ENCODE measurements at regions not wholly inside any gene's neighbourhood (a gene's known extent, or its start where the extent isn't known, plus 50 kb on each side); places are given as distances from the start of the nearest gene placed in this dataset.

GRCh38 chr4:33085709-33086108 is 2365.5 kb downstream of the PCDH7 start:
- Histone ChIP-seq H3K9me3 (ENCODE audit: control insufficient read depth, low read length) (no peaks in the 10 kb centered on the region), H3K79me1 (replicated peaks; ENCODE audit: low read length, poor library complexity, severe bottlenecking) (no peaks in the 10 kb centered on the region), H2BK120ac (ENCODE audit: low read depth, low read length) (no peak overlapping the region), H3K4me3 (ENCODE audit: insufficient read depth in 1 of 2, low read depth in 1 of 2, low read length in 2 of 2) (no peak overlapping the region), H3K4ac (ENCODE audit: low read depth in 1 of 2, low read length in 2 of 2) (no peak overlapping the region), H3K4me2 (ENCODE audit: low read length, poor library complexity, severe bottlenecking) (no peak overlapping the region), H3K27me3 (ENCODE audit: control insufficient read depth in 1 of 2, insufficient read depth in 1 of 2, low read length in 2 of 2) (no peaks in the 10 kb centered on the region), H2AFZ (ENCODE audit: low read depth, low read length) (no peak overlapping the region), H4K91ac (ENCODE audit: low read length) (no peak overlapping the region), H3K4me1 (ENCODE audit: control insufficient read depth, insufficient read depth, low read depth, low read length) (peaks cover 1% of the 10 kb centered on the region), H2BK15ac (ENCODE audit: low read depth, poor library complexity, severe bottlenecking) (no peak overlapping the region), H3K9ac (ENCODE audit: low read length) (no peak overlapping the region), H3K18ac (ENCODE audit: low read depth in 1 of 2, low read length in 2 of 2) (no peak overlapping the region), H2BK12ac (ENCODE audit: low read length in 2 of 2) (no peak overlapping the region), H4K8ac (ENCODE audit: low read length) (no peak overlapping the region), H3K27ac (ENCODE audit: low read length, poor library complexity, severe bottlenecking) (no peak overlapping the region), H2BK5ac (ENCODE audit: low read depth, low read length, poor library complexity, severe bottlenecking) (no peak overlapping the region), H3K23ac (ENCODE audit: low read length in 2 of 2) (no peak overlapping the region), H3K14ac (ENCODE audit: low read length in 2 of 2) (no peak overlapping the region), H2AK5ac (ENCODE audit: low read length, severe bottlenecking) (no peak overlapping the region), H3K36me3 (ENCODE audit: control insufficient read depth in 1 of 2, insufficient read depth in 2 of 2, low read depth in 1 of 2, low read length in 2 of 2) (no peaks in the 10 kb centered on the region)
- WGBS: 100% methylated on average over 1 of the region's 2 CpGs
- DNase-seq: no peak

GRCh38 chr4:33086331-33086925 is 2366.3 kb downstream of the PCDH7 start:
- H3K4me1 ChIP-seq (ENCODE audit: control insufficient read depth, insufficient read depth, low read depth, low read length): peaks cover 3% of the 10 kb centered on the region
- no peak overlapping the region for H3K27ac ChIP-seq (ENCODE audit: low read length, poor library complexity, severe bottlenecking)
- H3K9me3 ChIP-seq (ENCODE audit: control insufficient read depth, low read length): no peaks in the 10 kb centered on the region
- no peak overlapping the region for H4K91ac ChIP-seq (ENCODE audit: low read length)
- peak overlapping the region; percentile 2 for H3K9ac ChIP-seq (ENCODE audit: low read length)
- H3K23ac ChIP-seq (ENCODE audit: low read length in 2 of 2): no peak overlapping the region
- H2AK5ac ChIP-seq (ENCODE audit: low read length, severe bottlenecking): no peak overlapping the region
- no peak overlapping the region for H3K4ac ChIP-seq (ENCODE audit: low read depth in 1 of 2, low read length in 2 of 2)
- H4K8ac ChIP-seq (ENCODE audit: low read length): no peak overlapping the region
- H2AFZ ChIP-seq (ENCODE audit: low read depth, low read length): no peak overlapping the region
- no peak overlapping the region for H2BK120ac ChIP-seq (ENCODE audit: low read depth, low read length)
- no peaks in the 10 kb centered on the region for H3K36me3 ChIP-seq (ENCODE audit: control insufficient read depth in 1 of 2, insufficient read depth in 2 of 2, low read depth in 1 of 2, low read length in 2 of 2)
- WGBS: 74% methylated on average over 2 of the region's 2 CpGs
- DNase-seq: no peak
- no peak overlapping the region for H3K18ac ChIP-seq (ENCODE audit: low read depth in 1 of 2, low read length in 2 of 2)
- no peak overlapping the region for H2BK15ac ChIP-seq (ENCODE audit: low read depth, poor library complexity, severe bottlenecking)
- H3K79me1 ChIP-seq (replicated peaks; ENCODE audit: low read length, poor library complexity, severe bottlenecking): no peaks in the 10 kb centered on the region
- no peak overlapping the region for H3K4me2 ChIP-seq (ENCODE audit: low read length, poor library complexity, severe bottlenecking)
- no peaks in the 10 kb centered on the region for H3K27me3 ChIP-seq (ENCODE audit: control insufficient read depth in 1 of 2, insufficient read depth in 1 of 2, low read length in 2 of 2)
- H3K14ac ChIP-seq (ENCODE audit: low read length in 2 of 2): no peak overlapping the region
- H2BK5ac ChIP-seq (ENCODE audit: low read depth, low read length, poor library complexity, severe bottlenecking): no peak overlapping the region
- H2BK12ac ChIP-seq (ENCODE audit: low read length in 2 of 2): no peak overlapping the region
- H3K4me3 ChIP-seq (ENCODE audit: insufficient read depth in 1 of 2, low read depth in 1 of 2, low read length in 2 of 2): no peak overlapping the region

- Histone ChIP-seq H3K36me3 (ENCODE audit: control insufficient read depth in 1 of 2, insufficient read depth in 2 of 2, low read depth in 1 of 2, low read length in 2 of 2) (no peaks in the 10 kb centered on the region), H3K4me1 (ENCODE audit: control insufficient read depth, insufficient read depth, low read depth, low read length) (peaks cover 3% of the 10 kb centered on the region), H2BK120ac (ENCODE audit: low read depth, low read length) (no peak overlapping the region), H2BK15ac (ENCODE audit: low read depth, poor library complexity, severe bottlenecking) (no peak overlapping the region), H3K4ac (ENCODE audit: low read depth in 1 of 2, low read length in 2 of 2) (no peak overlapping the region), H3K27me3 (ENCODE audit: control insufficient read depth in 1 of 2, insufficient read depth in 1 of 2, low read length in 2 of 2) (no peaks in the 10 kb centered on the region), H2BK5ac (ENCODE audit: low read depth, low read length, poor library complexity, severe bottlenecking) (no peak overlapping the region), H4K91ac (ENCODE audit: low read length) (no peak overlapping the region), H2AFZ (ENCODE audit: low read depth, low read length) (no peak overlapping the region), H3K9ac (ENCODE audit: low read length) (no peak overlapping the region), H3K14ac (ENCODE audit: low read length in 2 of 2) (no peak overlapping the region), H3K27ac (ENCODE audit: low read length, poor library complexity, severe bottlenecking) (no peak overlapping the region), H3K23ac (ENCODE audit: low read length in 2 of 2) (no peak overlapping the region), H3K18ac (ENCODE audit: low read depth in 1 of 2, low read length in 2 of 2) (no peak overlapping the region), H2BK12ac (ENCODE audit: low read length in 2 of 2) (no peak overlapping the region), H3K9me3 (ENCODE audit: control insufficient read depth, low read length) (no peaks in the 10 kb centered on the region), H3K4me3 (ENCODE audit: insufficient read depth in 1 of 2, low read depth in 1 of 2, low read length in 2 of 2) (no peak overlapping the region), H3K79me1 (replicated peaks; ENCODE audit: low read length, poor library complexity, severe bottlenecking) (no peaks in the 10 kb centered on the region), H3K4me2 (ENCODE audit: low read length, poor library complexity, severe bottlenecking) (no peak overlapping the region), H2AK5ac (ENCODE audit: low read length, severe bottlenecking) (no peak overlapping the region), H4K8ac (ENCODE audit: low read length) (no peak overlapping the region)
- WGBS: 88% methylated on average over 1 of the region's 2 CpGs
- DNase-seq: no peak
These were observed 2368.5 kb downstream of the PCDH7 start for GRCh38 chr4:33088713-33089112.

- Histone ChIP-seq H3K9me3 (ENCODE audit: control insufficient read depth, low read length) (no peaks in the 10 kb centered on the region), H4K8ac (ENCODE audit: low read length) (no peak overlapping the region), H2BK12ac (ENCODE audit: low read length in 2 of 2) (no peak overlapping the region), H3K4ac (ENCODE audit: low read depth in 1 of 2, low read length in 2 of 2) (no peak overlapping the region), H3K23ac (ENCODE audit: low read length in 2 of 2) (no peak overlapping the region), H3K14ac (ENCODE audit: low read length in 2 of 2) (no peak overlapping the region), H2AK5ac (ENCODE audit: low read length, severe bottlenecking) (peak overlapping the region; percentile 84), H3K27ac (ENCODE audit: low read length, poor library complexity, severe bottlenecking) (peak overlapping the region; percentile 33), H2BK15ac (ENCODE audit: low read depth, poor library complexity, severe bottlenecking) (no peak overlapping the region), H2BK5ac (ENCODE audit: low read depth, low read length, poor library complexity, severe bottlenecking) (no peak overlapping the region), H3K27me3 (ENCODE audit: control insufficient read depth in 1 of 2, insufficient read depth in 1 of 2, low read length in 2 of 2) (no peaks in the 10 kb centered on the region), H4K91ac (ENCODE audit: low read length) (no peak overlapping the region), H3K4me3 (ENCODE audit: insufficient read depth in 1 of 2, low read depth in 1 of 2, low read length in 2 of 2) (no peak overlapping the region), H3K9ac (ENCODE audit: low read length) (no peak overlapping the region), H3K36me3 (ENCODE audit: control insufficient read depth in 1 of 2, insufficient read depth in 2 of 2, low read depth in 1 of 2, low read length in 2 of 2) (no peaks in the 10 kb centered on the region), H2AFZ (ENCODE audit: low read depth, low read length) (no peak overlapping the region), H2BK120ac (ENCODE audit: low read depth, low read length) (no peak overlapping the region), H3K4me1 (ENCODE audit: control insufficient read depth, insufficient read depth, low read depth, low read length) (peaks cover 3% of the 10 kb centered on the region), H3K79me1 (replicated peaks; ENCODE audit: low read length, poor library complexity, severe bottlenecking) (no peaks in the 10 kb centered on the region), H3K4me2 (ENCODE audit: low read length, poor library complexity, severe bottlenecking) (no peak overlapping the region), H3K18ac (ENCODE audit: low read depth in 1 of 2, low read length in 2 of 2) (no peak overlapping the region)
- no peak for DNase-seq
- 93% methylated on average over 5 of the region's 6 CpGs for WGBS
These were observed 2370.7 kb downstream of the PCDH7 start for GRCh38 chr4:33090910-33091309.
